Neural cell (in vitro differentiated cells): ENCODE measurements at regions not wholly inside any gene's neighbourhood (a gene's known extent, or its start where the extent isn't known, plus 50 kb on each side); places are given as distances from the start of the nearest gene placed in this dataset.

ENCODE experiments used
- H2AFZ ChIP-seq: fragments of 200-600, 300-800 bp; sonication (generic), shearing (Covaris generic); 2 replicates; pipeline ENCODE4 v1.6.0; 2014; ENCODE audit warnings: low read depth, mild to moderate bottlenecking, antibody characterized with exemption, low read length, moderate library complexity
- H3F3A ChIP-seq: fragments of 200-600 bp; shearing (Covaris generic); 2 replicates; pipeline ENCODE4 v1.6.1; 2016; ENCODE audit warnings: mild to moderate bottlenecking, moderate library complexity, mixed read lengths, antibody characterized with exemption, low read length; ENCODE audit not compliant: insufficient read depth, poor library complexity, severe bottlenecking
- H3K27ac ChIP-seq: fragments of 200-600, 300-800 bp; sonication (generic), shearing (Covaris generic); 2 replicates; pipeline ENCODE4 v1.5.1; 2014; ENCODE audit warnings: mild to moderate bottlenecking, low read length, moderate library complexity
- H3K27me3 ChIP-seq: fragments of 300-800, 200-600 bp; sonication (generic), shearing (Covaris generic); 2 replicates; pipeline ENCODE4 v1.6.0; 2014; ENCODE audit warnings: mild to moderate bottlenecking, low read depth, low read length, moderate library complexity; ENCODE audit not compliant: insufficient read depth
- H3K36me3 ChIP-seq: fragments of 300-800, 200-600 bp; sonication (generic), shearing (Covaris generic); 2 replicates; pipeline ENCODE4 v1.5.1; 2014; ENCODE audit warnings: mild to moderate bottlenecking, antibody characterized with exemption, low read length, moderate library complexity; ENCODE audit not compliant: insufficient read depth
- H3K4me2 ChIP-seq: fragments of 300-800, 200-600 bp; sonication (generic), shearing (Covaris generic); 2 replicates; pipeline ENCODE4 v1.6.0; 2014; ENCODE audit warnings: mild to moderate bottlenecking, low read length
- H3K4me3 ChIP-seq: fragments of 300-800, 200-600 bp; sonication (generic), shearing (Covaris generic); 2 replicates; pipeline ENCODE4 v1.5.1; 2014; ENCODE audit warnings: mild to moderate bottlenecking, low read length, moderate library complexity
- H3K79me2 ChIP-seq: fragments of 200-600 bp; shearing (Covaris generic); replicated peaks from 2 replicates; pipeline ENCODE4 v1.6.0; 2014; ENCODE audit warnings: mild to moderate bottlenecking, low read length, moderate library complexity; ENCODE audit not compliant: insufficient read depth
- H3K9ac ChIP-seq: fragments of 300-800, 200-600 bp; sonication (generic), shearing (Covaris generic); 2 replicates; pipeline ENCODE4 v1.6.1; 2016; ENCODE audit warnings: mild to moderate bottlenecking, low read length, mixed read lengths
- H3K9me2 ChIP-seq: fragments of 200-600 bp; shearing (Covaris generic); 2 replicates; pipeline ENCODE4 v1.6.1; 2016; ENCODE audit warnings: mild to moderate bottlenecking, low read length, mixed read lengths; ENCODE audit not compliant: insufficient read depth
- H3K9me3 ChIP-seq: fragments of 200-600, 300-800 bp; sonication (generic), shearing (Covaris generic); 2 replicates; pipeline ENCODE4 v1.6.1; 2016; ENCODE audit warnings: mild to moderate bottlenecking, mixed run types, low read length, moderate library complexity, mixed read lengths
- H4K20me1 ChIP-seq: fragments of 200-600 bp; shearing (Covaris generic); 2 replicates; pipeline ENCODE4 v1.6.1; 2016; ENCODE audit warnings: mild to moderate bottlenecking, mixed run types; ENCODE audit not compliant: insufficient read depth
- CTCF ChIP-seq: fragments of 450-650 bp; IDR thresholded peaks from 2 replicates; pipeline ENCODE4 v1.5.1; 2014; ENCODE audit warnings: antibody characterized with exemption, mild to moderate bottlenecking, moderate library complexity; ENCODE audit not compliant: poor library complexity, severe bottlenecking
- EP300 ChIP-seq: fragments of 450-650 bp; conservative IDR thresholded peaks from 2 replicates; pipeline ENCODE4 v1.6.1; 2014; ENCODE audit warnings: antibody characterized with exemption, mild to moderate bottlenecking, moderate library complexity; ENCODE audit not compliant: poor library complexity, severe bottlenecking
- EZH2 ChIP-seq: fragments of 200-600, 300-800 bp; shearing (Covaris generic), sonication (generic); IDR thresholded peaks from 2 replicates; pipeline ENCODE4 v1.6.1; 2014; ENCODE audit warnings: antibody characterized with exemption, low read length, borderline replicate concordance, mild to moderate bottlenecking; ENCODE audit not compliant: insufficient read depth, poor library complexity, severe bottlenecking
- MXI1 ChIP-seq: fragments of 450-650 bp; conservative IDR thresholded peaks from 2 replicates; pipeline ENCODE4 v1.6.1; 2014; ENCODE audit warnings: antibody characterized with exemption, mild to moderate bottlenecking; ENCODE audit not compliant: poor library complexity, severe bottlenecking
- POLR2AphosphoS5 ChIP-seq: IDR thresholded peaks from 2 replicates; pipeline ENCODE4 v1.6.1; 2012
- RAD21 ChIP-seq: fragments of 450-650 bp; conservative IDR thresholded peaks from 2 replicates; pipeline ENCODE4 v1.6.1; 2014; ENCODE audit warnings: antibody characterized with exemption, mild to moderate bottlenecking, moderate library complexity
- SMC3 ChIP-seq: fragments of 450-650 bp; conservative IDR thresholded peaks from 2 replicates; pipeline ENCODE4 v1.6.1; 2014; ENCODE audit warnings: antibody characterized with exemption, mild to moderate bottlenecking, moderate library complexity; ENCODE audit not compliant: poor library complexity
- TAF1 ChIP-seq: IDR thresholded peaks from 2 replicates; pipeline ENCODE4 v1.6.1; 2012; ENCODE audit warnings: low read depth
- TF ChIP-seq, protein P1 (sequence below): IDR thresholded peaks from 2 replicates; pipeline ENCODE4 v1.6.1; 2012; ENCODE audit warnings: borderline replicate concordance

- H3F3A ChIP-seq: no peaks in the 10 kb centered on the region
- H3K9ac ChIP-seq: no peak overlapping the region
- no peaks in the 10 kb centered on the region for H3K79me2 ChIP-seq
- H3K27me3 ChIP-seq: no peaks in the 10 kb centered on the region
- TF ChIP-seq SMC3 (no peak), EZH2 (no peak), RAD21 (no peak), POLR2AphosphoS5 (no peak), CTCF (no peak), EP300 (no peak), TAF1 (no peak), MXI1 (no peak)
- TF ChIP-seq, protein P1, sequence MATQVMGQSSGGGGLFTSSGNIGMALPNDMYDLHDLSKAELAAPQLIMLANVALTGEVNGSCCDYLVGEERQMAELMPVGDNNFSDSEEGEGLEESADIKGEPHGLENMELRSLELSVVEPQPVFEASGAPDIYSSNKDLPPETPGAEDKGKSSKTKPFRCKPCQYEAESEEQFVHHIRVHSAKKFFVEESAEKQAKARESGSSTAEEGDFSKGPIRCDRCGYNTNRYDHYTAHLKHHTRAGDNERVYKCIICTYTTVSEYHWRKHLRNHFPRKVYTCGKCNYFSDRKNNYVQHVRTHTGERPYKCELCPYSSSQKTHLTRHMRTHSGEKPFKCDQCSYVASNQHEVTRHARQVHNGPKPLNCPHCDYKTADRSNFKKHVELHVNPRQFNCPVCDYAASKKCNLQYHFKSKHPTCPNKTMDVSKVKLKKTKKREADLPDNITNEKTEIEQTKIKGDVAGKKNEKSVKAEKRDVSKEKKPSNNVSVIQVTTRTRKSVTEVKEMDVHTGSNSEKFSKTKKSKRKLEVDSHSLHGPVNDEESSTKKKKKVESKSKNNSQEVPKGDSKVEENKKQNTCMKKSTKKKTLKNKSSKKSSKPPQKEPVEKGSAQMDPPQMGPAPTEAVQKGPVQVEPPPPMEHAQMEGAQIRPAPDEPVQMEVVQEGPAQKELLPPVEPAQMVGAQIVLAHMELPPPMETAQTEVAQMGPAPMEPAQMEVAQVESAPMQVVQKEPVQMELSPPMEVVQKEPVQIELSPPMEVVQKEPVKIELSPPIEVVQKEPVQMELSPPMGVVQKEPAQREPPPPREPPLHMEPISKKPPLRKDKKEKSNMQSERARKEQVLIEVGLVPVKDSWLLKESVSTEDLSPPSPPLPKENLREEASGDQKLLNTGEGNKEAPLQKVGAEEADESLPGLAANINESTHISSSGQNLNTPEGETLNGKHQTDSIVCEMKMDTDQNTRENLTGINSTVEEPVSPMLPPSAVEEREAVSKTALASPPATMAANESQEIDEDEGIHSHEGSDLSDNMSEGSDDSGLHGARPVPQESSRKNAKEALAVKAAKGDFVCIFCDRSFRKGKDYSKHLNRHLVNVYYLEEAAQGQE: no peak
- no peaks in the 10 kb centered on the region for H3K36me3 ChIP-seq
- no peak overlapping the region for H3K27ac ChIP-seq
- no peak overlapping the region for H3K4me2 ChIP-seq
- no peaks in the 10 kb centered on the region for H3K9me3 ChIP-seq
- H3K4me3 ChIP-seq: no peak overlapping the region
- H4K20me1 ChIP-seq: no peaks in the 10 kb centered on the region
- no peaks in the 10 kb centered on the region for H3K9me2 ChIP-seq
- H2AFZ ChIP-seq: no peak overlapping the region
Measured at GRCh38 chr4:11013094-11013664, 328.6 kb upstream of the CLNK start.

DNA sequence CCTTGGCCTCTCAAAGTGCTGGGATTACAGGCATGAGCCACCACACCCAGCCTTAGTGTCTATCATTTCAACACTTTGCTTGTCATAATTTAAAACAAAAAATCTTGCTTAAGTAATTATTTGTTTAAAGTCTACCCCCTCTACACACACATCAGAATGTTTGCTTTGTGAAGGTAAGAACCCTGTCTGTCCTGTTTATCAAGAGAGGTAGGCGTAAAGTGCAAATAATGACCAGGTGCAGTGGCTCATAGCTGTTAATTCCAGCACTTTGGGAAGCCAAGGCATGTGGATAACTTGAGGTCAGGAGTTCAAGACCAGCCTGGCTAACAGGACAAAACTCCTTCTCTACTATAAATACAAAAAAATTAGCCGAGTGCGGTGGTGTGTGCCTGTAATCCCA is 326.7 kb upstream of the CLNK start:
- H3K4me2 ChIP-seq: no peak overlapping the region
- no peaks in the 10 kb centered on the region for H3K27me3 ChIP-seq
- no peak overlapping the region for H3K9ac ChIP-seq
- no peaks in the 10 kb centered on the region for H3K79me2 ChIP-seq
- H2AFZ ChIP-seq: no peak overlapping the region
- TF ChIP-seq SMC3: no peak
- no peaks in the 10 kb centered on the region for H4K20me1 ChIP-seq
- H3K9me3 ChIP-seq: no peaks in the 10 kb centered on the region
- no peaks in the 10 kb centered on the region for H3K9me2 ChIP-seq
- no peak overlapping the region for H3K27ac ChIP-seq
- no peak overlapping the region for H3K4me3 ChIP-seq
- H3F3A ChIP-seq: no peaks in the 10 kb centered on the region
- no peaks in the 10 kb centered on the region for H3K36me3 ChIP-seq

- Histone ChIP-seq H3K4me2 (no peak overlapping the region), H3K27ac (no peak overlapping the region), H3K27me3 (no peaks in the 10 kb centered on the region), H3K9me3 (no peaks in the 10 kb centered on the region), H3F3A (no peaks in the 10 kb centered on the region), H3K9ac (no peak overlapping the region), H4K20me1 (no peaks in the 10 kb centered on the region), H3K4me3 (no peak overlapping the region), H3K9me2 (no peaks in the 10 kb centered on the region), H3K79me2 (no peaks in the 10 kb centered on the region), H3K36me3 (no peaks in the 10 kb centered on the region), H2AFZ (no peak overlapping the region)
- TF ChIP-seq MXI1: no peak
- TF ChIP-seq, protein P1: no peak
- TF ChIP-seq CTCF: no peak
- TF ChIP-seq SMC3: no peak
- TF ChIP-seq TAF1: no peak
- no peak for TF ChIP-seq EP300
- TF ChIP-seq POLR2AphosphoS5: no peak
- no peak for TF ChIP-seq EZH2
- TF ChIP-seq RAD21: no peak
Measured at GRCh38 chr4:11010624-11011023, 326.1 kb upstream of the CLNK start.
